ENCODE measurements at regions not wholly inside any gene's neighbourhood (a gene's known extent, or its start where the extent isn't known, plus 50 kb on each side); places are given as distances from the start of the nearest gene placed in this dataset.
"Not testable (repeated sequence)": the region's sequence is repeated elsewhere in the genome, so short reads cannot be mapped to it uniquely, and the experiment has no call there.

DNA sequence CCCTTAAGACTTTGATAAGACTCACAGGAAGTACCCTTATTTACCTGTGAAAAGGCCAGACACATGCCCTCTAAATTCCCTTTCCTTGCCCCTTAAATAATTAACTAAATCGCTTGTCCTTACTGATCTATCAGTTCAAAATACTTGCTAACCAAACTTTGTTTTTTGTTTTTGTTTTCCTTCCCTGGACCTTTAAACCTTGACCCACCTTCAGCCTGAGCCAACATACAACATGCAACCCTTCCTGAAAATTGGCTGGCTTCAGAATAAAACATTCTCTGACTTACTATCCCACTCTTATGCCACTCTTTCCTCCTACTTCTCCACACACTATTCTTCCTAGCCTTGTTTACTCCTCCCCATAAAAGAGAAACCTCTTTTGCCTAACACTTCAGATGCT is 448.1 kb upstream of the TRAM1L1 start:
- no peak for DNase-seq (ENCODE audit: low spot score)
- peak; percentile 83 for ATAC-seq

DNA sequence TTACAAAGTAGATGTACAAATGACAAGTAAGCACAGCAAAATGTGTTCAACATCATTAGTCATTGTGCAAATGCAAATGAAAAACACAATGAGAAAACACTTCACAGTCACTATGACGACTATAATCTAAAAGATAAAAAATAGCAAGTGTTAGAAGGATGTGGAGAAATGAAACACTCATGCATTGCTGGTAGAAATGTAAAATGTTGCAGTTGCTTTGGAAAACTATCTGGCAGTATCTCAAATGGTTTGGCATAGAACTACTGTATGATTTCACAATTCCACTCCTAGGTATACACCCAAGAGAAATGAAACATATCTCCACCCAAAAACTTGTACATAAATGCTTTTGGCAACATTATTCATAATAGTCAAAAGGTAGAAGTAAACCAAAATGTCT is 459.7 kb upstream of the TRAM1L1 start:
- DNase-seq (ENCODE audit: low spot score): no peak
- no peak for ATAC-seq

DNA sequence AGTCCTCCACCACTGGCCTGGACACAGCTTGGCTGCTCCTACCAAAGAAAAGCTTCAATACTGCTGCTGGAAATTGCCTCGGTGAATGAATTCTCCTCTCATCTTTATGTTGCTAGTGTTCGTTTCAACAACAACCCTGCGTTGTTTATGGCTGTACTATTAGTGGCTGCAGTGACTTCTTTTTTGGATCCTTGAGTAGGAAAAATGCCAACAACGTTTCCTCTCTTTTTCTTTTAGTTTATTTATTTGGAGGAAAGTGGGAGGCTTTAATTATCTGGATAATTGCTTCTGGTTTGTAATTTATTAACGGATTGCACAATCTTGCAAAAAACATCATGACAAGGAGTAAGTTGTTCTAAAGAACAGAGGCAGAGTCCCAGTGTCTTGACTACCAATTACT is 464.1 kb upstream of the TRAM1L1 start:
- no peak for ATAC-seq
- DNase-seq (ENCODE audit: low spot score): no peak

DNA sequence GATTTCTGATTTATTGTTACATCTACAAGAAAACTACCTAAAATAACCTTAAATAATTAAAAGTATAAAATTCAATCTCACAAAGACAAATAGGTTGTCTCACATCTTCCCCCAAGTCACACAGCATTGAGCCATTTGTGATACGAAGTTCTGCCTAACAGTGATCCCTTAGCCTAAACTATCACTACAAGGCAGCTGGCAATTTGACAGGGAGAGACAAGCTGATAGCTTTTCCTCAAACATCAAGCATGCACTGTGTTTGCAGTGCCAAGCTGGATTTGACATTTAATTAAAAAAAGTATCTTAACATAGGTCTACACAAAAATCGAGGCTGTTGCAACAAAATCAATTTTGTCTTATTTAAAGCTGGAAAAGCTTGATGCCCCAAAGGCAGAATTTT is 464.7 kb upstream of the TRAM1L1 start:
- ATAC-seq (no peak), DNase-seq (ENCODE audit: low spot score) (no peak)

DNA sequence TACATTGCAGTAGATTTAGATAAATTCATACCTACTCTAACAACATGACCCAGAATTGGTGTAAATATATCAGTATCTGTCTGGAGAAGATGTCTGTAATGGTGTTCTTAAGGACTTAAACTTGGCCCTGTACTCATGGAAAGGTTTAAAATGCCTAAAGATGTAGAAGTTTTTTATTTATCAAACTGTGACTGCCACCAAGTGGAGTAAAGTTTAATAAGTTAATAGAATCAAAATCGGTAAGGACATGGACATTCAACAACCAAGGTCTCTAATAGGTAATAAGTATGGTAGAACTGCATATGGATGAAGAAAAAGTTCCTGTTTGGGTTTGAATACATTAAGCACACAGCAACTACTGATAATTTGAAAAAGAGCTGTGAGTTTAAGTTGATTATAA is 474.0 kb upstream of the NDST3 start:
- DNase-seq (ENCODE audit: low spot score) (no peak), ATAC-seq (peak; percentile 71)

DNA sequence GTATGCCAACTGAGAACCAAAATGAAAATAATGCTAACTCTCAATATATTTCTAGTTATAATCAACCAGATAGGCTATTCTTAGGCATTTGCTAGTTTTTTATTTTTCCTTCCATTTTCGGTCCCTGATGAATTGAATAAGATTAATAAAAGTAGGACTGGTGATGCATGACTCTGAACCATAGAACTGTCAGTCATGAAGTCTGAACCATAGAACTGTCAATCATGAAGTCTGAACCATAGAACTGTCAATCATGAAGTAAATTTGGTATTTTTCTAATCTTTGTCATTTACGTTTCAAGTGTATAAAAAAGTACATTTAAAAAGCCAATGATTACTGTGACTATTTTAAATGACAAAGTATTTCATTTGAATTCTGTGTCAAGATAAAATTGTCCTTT is 460.2 kb upstream of the NDST3 start:
- ATAC-seq: no peak

DNA sequence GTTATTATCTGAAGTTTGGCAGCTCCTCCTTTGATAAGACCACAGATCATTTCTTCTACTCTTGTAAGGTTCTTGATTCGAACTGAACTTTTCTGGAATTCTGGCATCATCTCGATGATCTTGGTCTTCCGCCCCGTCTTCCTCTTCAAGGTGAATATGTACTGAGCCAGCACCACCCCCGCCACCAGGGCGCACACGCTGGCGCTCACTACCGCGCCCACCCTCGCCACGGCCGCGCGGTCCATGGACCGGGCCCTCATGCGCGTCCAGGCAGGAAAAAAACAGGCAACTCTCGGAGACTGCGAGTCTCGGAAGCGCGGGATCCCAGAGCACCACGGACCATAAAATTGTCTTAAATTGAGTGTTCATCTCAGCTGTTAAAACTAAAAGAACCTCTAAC is 458.4 kb upstream of the NDST3 start:
- ATAC-seq (no peak), DNase-seq (ENCODE audit: low spot score) (no peak)

More for the DNA sequence above, 460.2 kb upstream of the NDST3 start:
- DNase-seq (ENCODE audit: low spot score): no peak

DNA sequence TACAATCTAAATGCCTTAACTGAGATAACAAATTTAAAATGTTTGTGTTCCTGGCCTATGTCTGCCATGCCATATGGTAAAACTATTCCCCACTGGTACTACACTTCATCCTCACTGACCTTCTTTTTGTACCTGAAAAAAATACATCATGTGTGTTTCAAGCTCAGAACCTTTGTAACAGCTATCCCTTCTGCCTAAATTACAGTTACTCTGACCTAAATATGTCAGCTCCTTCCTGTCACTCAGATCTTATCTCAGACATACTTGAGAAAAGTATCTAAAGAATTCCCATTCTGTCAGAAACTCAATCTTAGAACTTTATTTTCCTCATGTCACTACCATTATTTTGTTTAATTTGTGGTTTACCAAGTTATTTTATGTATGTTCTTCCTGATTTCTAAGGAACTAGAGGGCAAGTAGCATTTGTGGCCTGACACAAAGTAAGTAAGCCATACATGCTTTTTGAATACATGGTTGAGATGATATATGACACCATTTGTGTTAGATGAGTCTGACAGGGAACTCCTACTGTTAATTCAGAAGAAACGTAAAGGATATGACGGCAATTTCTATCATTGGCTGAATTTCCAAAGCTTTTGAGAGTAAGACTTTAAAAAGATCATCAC is 456.5 kb upstream of the NDST3 start:
- DNase-seq (ENCODE audit: low spot score): no peak
- no peak for ATAC-seq

DNA sequence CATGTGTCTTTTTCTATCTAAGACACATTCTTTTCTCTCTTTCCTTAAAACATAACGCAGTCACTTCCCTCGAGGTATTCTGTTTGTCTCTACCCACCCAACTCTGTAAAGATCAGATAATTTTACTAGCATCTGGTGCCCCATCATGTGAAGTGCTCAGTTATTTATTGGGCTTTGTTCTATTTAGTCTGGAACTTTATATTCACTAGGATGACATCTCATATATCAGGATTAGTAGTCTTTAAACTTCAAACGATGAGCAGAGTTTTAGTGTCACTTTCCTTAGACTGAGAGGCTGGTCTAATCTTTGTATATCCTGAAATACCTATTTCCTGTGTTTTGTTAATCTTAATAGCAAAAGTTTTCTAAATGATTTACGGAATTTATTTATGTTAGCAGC is 445.5 kb upstream of the NDST3 start:
- DNase-seq (ENCODE audit: low spot score): no peak
- no peak for ATAC-seq

DNA sequence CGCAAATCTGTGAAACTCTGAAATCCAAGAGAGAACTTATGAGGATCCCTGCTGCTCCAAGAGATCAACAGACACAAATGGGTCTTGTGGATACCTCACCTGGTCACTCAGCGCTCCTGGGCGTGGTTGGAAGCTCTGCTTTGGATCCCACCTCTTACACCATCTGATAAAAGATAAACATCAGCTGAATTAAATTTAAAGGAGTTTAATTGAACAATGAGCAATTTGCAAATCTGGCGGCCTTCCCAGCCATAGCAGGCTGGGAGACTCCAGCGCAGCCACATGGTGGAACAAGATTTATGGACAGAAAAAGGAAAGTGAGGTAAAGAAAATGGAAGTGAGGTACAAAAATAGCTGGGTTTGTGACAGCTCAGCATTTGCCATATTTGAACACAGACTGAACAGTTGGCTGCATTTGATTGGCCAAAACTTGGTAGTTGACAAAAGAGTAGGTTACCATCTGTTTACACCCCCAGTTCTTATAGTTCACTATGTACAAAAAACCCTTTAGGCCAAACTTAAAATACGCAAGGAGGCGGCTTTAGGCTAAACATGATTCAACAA is 437.3 kb upstream of the NDST3 start:
- DNase-seq (ENCODE audit: low spot score): no peak
- no peak for ATAC-seq

DNA sequence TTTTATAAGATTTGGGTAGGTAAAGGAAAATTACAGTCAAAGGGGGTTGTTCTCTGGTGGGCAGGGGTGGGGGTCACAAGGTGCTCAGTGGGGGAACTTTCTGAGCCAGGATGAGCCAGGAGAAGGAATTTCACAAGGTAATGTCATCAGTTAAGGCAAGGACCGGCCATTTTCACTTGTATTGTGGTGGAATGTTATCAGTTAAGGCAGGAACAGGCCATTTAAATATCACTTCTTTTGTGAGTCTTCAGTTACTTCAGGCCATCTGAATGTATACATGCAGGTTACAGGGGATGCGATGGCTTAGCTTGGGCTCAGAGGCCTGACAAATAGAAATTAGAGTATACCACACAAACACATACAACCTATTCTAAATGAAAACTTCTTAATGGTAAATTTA is 434.9 kb upstream of the NDST3 start:
- not testable (repeated sequence) for ATAC-seq; DNase-seq (ENCODE audit: low spot score)

DNA sequence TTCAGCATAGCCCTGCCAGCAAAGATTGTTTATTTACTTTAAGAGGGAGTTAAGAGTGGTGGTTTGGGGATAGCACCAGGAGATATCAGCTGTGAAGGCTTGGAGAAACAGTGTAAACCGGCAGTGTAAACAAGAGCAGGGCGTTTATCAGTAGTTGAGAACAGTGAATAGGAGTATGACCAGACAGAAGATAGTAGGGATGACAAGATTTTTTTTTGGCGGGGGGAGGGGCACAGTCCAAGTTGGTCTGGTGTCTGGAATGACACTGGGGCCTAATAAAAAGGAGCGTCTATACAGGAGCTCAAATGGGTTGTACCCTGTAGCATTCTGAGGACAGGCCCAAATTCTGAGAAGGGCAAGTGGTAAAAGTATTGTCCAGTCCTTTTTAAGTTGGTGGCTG is 433.4 kb upstream of the NDST3 start:
- not testable (repeated sequence) for DNase-seq (ENCODE audit: low spot score); ATAC-seq

DNA sequence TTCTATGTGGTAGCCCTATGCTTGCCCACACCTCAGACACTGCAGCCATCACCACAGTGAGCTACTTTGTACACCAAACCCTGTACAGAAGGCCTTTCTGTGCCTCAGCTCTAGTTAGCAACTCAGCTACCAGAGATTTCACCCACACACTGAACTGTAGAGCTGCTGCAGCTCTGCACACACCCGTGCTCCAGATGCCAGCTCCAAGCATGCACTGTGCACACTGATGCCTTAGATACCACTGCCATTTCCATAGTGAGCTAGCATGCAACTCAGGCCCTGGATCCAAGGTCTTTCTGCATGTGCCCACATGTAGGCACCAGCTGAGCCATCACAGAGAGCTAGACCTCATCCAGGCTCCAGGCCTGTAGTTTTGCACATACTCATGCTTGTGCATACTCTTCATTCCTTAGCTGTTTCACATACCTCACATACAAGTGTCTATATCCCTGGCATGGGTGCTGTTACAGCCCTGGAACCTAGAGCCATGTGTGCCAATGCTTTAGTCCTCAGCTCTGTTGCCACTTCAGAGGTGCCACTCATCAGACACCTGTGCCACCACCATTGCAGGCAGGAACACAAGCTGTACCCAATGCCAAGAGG is 423.5 kb upstream of the NDST3 start:
- ATAC-seq (no peak), DNase-seq (ENCODE audit: low spot score) (no peak)

DNA sequence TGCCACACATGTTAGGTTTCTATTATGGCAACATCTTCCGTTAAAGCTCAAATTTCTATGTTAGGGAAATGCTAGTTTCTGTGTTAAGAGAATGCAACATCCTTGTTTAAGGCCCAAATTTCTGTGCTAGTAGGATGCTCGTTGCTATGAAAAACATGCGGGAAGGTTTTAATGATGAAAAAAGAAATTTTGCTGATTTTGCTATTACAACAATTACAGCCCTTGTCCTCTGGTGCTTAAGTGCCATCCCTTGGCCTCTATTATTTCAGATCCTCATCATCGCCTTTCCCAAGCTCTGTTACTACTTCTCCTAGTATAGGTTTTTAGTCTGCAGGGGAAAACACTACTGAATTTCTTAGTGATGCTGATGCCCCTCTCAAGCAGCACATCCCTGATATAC is 412.6 kb upstream of the NDST3 start:
- DNase-seq (ENCODE audit: low spot score) (no peak), ATAC-seq (no peak)

DNA sequence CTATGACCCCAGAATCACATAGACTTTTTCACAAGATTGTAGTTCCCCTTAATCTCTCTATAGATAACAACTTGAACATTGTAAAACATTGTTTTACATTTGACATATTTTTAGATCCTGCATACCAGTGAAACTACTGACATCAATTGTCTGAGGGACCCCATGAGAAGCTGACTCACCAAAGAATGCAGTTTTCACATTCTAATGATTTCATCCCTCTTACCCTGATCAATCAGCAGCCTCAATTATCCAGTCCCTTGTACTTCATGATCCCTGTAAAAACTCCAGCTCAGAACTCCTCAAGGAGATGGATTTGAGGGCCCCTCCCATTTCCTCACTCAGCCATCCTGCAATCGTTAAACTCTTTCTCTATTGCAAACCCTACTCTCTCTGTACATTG is 411.0 kb upstream of the NDST3 start:
- DNase-seq (ENCODE audit: low spot score): no peak
- no peak for ATAC-seq

DNA sequence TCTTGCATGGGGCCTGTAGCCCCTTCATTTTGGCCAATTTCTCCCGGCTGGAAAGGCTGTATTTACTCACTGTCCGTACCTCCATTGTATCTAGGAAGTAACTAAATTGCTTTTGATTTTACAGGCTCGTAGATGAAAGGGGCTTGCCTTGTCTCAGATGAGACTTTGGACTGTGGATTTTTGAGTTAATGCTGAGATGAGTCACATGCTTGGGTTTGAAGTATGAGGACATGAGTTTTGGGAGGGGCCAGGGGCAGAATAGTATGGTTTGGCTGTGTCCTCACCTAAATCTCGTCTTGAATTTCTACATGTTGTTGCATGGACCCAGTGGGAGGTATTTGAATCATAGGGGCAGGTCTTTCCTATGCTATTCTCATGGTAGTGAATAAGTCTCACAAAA is 407.6 kb upstream of the NDST3 start:
- ATAC-seq (no peak), DNase-seq (ENCODE audit: low spot score) (no peak)

DNA sequence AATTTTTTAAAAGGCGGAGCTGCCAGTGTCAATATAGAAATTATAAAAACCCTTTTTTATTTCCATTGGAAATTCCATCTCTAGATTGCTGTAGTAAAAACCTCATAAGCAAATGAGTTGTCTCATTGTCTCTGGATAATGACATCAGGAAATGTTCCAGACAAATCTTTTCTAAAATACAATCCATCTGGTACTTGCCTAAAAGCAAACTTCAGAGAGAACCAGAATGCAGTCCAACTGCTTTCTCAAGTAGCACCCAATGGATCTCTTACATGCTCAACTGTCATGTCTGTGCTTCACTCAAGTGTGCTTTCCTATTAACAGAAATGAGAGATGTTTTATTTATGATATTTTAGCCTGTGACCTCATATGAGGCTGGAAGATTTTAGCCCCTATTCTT is 399.6 kb upstream of the NDST3 start:
- no peak for DNase-seq (ENCODE audit: low spot score)
- ATAC-seq: no peak

DNA sequence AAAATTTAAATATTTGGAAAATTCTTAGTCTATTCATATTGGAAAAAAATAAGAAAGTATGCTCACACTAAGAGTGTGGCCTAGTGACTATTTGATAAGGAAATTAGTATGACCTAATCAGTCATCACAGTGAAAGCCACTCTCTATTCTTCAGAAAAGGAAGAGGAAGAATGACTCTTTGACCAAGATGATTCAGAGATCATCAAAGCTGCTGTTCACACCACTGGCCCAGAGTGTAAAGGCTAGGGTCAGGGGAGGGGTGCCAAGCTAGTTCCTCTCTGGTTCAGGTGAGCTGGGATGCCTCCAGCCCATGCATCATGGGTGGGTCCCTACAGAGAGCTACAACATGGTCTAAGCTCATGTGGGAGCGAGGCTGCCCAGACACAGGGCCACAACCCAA is 396.9 kb upstream of the NDST3 start:
- no peak for ATAC-seq

DNA sequence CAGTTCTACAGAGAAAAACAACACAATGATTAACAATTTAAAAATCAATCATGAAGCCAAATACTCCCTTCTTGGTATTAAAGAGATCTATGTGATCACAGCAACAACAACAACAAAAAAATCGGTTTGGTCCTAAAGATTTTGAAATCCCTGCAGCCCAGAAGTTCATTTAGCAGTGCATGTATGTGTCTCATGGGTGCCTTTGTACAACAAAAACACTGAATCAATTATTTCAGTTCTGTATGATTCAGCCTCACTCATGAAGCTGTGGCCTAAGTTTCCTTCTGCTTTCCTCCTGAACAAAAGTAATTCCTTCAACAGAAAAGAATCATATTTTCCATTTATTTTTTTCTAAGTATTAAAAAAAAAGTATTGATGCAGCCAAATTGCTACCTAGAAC is 393.4 kb upstream of the NDST3 start:
- ATAC-seq (no peak), DNase-seq (ENCODE audit: low spot score) (no peak)

More for the DNA sequence above, 396.9 kb upstream of the NDST3 start:
- no peak for DNase-seq (ENCODE audit: low spot score)

DNA sequence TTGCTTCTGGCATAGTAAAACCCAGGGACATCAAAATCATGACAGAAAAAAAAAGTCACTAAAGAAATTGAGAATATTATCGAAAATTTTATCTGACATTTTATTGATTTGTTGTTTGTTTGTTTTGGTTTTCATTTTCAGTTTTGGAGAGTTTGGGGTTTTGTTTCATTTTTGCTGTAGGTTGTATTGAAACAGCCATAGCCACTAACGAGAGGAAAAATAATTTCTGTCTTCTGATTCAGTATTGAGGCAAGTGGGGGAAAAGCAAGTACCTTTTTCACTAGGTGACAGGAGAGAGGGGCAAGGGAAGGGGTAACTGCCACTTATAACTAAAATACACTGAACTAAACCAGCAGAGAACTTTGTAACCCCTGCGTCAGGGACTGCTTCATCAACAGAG is 392.8 kb upstream of the NDST3 start:
- no peak for ATAC-seq
- no peak for DNase-seq (ENCODE audit: low spot score)

DNA sequence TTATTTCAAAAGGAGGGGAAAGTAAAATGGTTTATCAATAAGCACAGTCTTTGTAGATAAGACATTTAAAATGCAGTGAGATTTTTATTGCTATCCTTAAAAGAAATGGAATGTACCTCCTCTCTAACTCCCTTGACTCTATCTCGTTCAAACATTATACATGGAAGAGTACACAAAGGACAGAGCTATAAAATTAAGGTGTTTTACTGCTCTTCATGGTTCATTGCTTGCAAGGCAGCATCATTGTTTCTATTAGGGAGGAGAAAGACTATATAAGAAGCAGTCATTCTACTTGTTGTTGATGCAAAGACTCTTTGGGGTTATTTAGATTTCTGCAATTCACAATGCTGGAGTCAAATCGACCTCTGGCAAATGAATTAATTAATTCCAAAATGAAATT is 380.2 kb upstream of the NDST3 start:
- DNase-seq (ENCODE audit: low spot score): no peak

DNA sequence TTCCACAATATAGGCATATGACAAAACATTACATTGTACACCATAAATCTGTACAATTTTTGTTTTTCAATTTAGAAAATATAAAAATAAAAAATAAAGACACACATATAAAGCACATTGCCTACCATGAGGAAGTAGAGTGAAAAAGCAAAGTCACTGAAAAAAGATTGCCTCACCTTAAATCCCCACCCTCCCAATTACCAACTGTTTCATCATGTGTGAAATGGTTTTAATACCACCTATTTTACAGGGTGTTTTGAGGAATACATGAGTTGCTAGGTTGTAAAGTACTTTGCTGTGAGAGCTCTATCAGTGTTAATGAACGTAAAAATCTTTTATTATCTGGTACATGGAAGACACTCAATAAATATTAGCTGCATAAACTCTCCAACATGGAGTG is 373.6 kb upstream of the NDST3 start:
- ATAC-seq: no peak
- DNase-seq (ENCODE audit: low spot score): no peak

More for the DNA sequence above, 380.2 kb upstream of the NDST3 start:
- no peak for ATAC-seq
